Amniotic epithelial cell (primary cell): ENCODE measurements at regions not wholly inside any gene's neighbourhood (a gene's known extent, or its start where the extent isn't known, plus 50 kb on each side); places are given as distances from the start of the nearest gene placed in this dataset.
"Not testable (repeated sequence)": the region's sequence is repeated elsewhere in the genome, so short reads cannot be mapped to it uniquely, and the experiment has no call there.

ENCODE experiments used
- DNase-seq: peaks from one replicate; pipeline ENCODE4 v3.0.0-alpha.2; 2010; ENCODE audit warnings: low read depth

GRCh38 chr3:96483781-96484180 is 330.6 kb upstream of the EPHA6 start:
- DNase-seq = peak; percentile 18

DNA sequence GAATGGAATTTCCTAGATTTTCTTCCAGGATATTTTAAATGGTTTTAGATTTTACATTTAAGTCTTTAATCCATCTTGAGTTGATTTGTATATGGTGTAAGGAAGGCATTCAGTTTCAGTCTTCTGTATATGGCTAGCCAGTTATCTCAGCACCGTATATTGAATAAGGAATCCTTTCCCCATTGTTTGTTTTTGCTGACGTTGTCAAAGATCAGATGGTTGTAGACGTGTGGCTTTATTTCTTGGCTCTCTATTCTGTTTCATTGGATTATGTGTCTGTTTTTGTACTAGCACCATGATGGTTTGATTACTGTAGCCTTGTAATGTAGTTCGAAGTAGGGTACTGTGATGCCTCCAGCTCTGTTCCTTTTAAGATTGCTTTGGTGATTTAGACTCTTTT is 325.7 kb upstream of the EPHA6 start:
- DNase-seq = no peak

GRCh38 chr3:96491023-96491422 is 323.4 kb upstream of the EPHA6 start:
- DNase-seq = no peak

- no peak for DNase-seq
Observed at GRCh38 chr3:96491868-96492267, 322.5 kb upstream of the EPHA6 start.

DNA sequence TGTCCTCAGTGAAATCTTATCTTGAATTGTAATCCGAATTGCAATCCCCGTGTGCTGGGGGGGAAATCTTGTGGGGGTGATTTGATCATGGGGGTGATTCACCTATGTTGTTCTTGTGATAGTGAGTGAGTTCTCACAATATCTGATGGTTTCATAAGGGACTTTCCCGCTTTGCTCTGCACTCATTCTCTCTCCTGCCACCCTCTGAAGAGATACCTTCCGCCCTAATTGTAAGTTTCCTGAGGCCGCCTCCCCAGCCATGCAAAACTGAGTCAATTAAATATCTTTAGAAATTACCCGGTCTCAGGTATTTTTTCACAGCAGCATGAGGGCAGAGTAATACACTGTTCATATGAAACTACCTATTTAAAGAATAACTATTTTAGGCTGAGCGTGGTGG is 304.1 kb upstream of the EPHA6 start:
- DNase-seq = peak; percentile 3

GRCh38 chr3:96537165-96537564 is 277.2 kb upstream of the EPHA6 start:
- no peak for DNase-seq

- no peak for DNase-seq
Observed at GRCh38 chr3:96538186-96538585, 276.2 kb upstream of the EPHA6 start.

DNA sequence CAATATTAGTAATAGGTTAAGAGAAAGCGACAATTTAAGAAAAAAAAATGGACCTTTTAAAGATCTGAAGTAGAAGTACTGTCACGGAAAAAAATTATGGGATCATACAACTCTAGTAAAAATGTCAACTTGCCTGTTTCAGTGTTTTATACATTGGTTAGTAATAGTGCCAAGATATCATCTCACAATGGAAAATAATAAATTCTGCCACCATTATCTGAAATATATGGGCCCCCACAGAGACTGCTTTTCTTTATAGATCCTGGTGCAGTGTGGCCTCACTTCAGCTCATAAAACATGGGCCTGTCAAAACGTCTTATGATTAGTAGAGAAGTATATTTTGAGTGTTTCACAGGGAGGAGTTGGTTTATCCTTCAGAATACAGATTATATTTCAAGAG is 266.3 kb upstream of the EPHA6 start:
- no peak for DNase-seq

GRCh38 chr3:96576935-96577334 is 237.5 kb upstream of the EPHA6 start:
- no peak for DNase-seq

DNA sequence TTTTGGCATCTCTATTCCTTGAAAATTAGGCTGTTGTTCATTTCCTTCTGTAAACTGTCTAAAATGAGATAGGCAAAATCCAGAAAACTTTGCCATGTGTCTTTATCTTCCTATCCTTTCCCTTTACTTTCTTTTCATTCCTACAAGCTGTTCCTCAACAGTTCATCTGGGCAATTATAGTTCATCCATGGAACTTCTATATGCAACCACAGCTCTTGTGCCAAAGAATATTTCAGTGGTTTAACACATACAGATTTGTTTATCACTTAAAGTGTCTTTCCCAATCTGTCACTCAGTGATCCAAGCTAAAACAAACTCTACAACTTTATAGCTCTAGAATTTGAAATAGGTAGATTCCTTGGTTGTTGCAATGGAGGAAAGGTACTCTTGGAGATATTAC is 230.3 kb upstream of the EPHA6 start:
- DNase-seq = no peak

DNA sequence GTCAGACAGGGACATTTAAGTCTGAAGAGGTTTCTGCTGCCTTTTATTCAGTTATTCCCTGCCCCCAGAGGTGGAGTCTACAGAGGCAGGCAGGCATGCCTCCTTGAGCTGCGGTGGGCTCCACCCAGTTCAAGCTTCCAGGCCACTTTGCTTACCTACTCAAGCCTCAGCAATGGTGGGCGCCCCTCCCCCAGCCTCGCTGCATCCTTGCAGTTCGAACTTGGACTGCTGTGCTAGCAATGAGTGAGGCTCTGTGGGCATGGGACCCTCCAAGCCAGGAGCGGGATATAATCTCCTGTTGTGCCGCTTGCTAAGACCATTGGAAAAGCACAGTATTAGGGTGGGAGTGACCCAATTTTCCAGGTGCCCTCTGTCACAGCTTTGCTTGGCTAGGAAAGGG is 207.5 kb upstream of the EPHA6 start:
- not testable (repeated sequence) for DNase-seq

DNA sequence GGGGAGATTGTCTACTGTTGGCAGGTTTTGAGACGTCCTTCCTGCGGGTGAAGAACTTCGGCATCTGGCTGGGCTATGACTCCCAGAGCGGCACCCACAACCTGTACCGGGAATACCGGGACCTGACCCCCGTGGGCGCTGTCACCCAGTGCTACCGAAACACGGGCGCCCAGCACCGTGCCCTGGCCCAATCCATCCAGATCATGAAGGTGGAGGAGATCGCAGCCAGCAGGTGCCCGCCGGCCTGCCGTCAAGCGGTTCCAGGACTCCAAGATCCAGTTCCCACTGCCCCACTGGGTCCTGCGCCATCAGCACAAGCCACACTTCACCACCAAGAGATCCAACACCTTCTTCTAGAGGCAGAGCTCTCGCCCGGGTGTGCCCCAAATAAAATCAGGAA is 194.9 kb upstream of the EPHA6 start:
- no peak for DNase-seq

DNA sequence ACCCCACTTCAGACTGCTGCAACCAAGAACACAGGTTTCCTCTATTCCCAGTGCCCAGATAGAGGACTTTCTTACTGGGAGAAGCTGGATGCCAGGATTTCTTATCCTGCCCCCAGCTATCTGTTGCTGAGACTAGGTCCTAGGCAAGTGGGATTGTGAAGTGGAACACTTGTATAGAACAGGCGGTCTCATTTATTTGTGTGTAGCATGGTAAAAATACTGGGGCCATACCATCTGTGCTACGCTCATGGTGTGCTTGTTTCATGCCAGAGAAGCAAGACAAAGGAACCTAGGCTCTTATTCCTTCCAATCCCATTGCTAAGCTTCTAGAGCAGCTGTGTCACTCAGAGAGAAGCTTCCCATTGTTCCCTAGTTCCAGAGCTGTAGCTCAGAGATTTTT is 191.5 kb upstream of the EPHA6 start:
- no peak for DNase-seq

DNA sequence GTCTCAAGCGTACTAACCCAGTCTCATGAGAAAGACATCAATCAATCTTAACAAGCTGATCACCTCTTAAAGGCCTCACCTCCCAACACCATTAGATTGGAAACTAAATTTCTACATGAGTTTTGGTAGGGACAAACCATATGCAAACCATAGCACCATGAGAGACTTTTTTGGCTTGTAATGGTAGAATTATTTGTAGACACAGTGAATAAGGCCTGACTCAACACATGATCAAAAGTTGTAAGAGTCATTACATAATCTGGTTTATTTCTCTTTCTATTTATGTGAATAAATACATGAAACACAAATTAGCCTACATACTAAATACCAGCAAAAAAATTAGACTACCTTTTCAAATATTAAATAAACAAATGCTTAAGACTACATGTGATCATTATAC is 183.3 kb upstream of the EPHA6 start:
- no peak for DNase-seq

GRCh38 chr3:96646596-96646995 is 167.8 kb upstream of the EPHA6 start:
- no peak for DNase-seq

DNA sequence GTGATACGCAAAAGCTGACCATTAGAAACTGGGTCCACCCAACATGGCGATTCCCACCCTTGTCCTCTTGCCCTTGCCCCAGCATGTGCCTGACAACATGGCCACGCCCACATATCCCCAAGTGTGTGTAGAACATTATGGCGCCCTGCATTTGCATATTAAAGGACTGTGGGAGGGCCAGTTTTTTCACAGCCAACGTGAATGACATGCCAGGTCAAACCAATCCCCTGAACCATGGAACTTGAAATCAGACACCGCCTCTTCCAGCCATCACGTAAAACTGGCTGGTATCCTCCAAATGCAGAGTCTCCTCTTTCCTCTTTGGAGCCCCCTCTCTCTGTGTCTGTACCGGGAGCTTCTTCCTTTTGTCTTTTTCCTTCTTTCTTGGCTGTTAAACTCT is 156.7 kb upstream of the EPHA6 start:
- DNase-seq = no peak

GRCh38 chr3:96671861-96672595 is 142.4 kb upstream of the EPHA6 start:
- peak; percentile 2 for DNase-seq

DNA sequence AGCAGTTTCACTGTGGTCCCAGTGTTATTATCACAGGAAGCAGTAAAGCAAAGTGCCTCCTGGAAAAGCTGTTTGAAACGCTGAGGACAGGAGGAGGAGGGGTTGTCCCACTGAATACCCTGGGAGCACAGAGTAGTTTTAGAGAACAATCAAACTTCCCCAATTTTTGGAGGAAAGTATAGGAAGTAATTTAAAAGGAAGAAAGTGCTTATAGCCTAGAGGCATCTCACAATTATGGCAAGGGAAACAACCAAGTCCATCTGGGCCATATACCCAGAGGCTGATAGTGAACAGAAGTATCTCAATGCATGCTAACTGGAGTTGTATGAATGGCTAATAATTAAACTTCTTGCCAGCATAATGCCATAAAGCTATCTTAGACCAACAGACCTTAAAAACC is 137.2 kb upstream of the EPHA6 start:
- no peak for DNase-seq

- DNase-seq = no peak
Observed at GRCh38 chr3:96678325-96678724, 136.1 kb upstream of the EPHA6 start.

DNA sequence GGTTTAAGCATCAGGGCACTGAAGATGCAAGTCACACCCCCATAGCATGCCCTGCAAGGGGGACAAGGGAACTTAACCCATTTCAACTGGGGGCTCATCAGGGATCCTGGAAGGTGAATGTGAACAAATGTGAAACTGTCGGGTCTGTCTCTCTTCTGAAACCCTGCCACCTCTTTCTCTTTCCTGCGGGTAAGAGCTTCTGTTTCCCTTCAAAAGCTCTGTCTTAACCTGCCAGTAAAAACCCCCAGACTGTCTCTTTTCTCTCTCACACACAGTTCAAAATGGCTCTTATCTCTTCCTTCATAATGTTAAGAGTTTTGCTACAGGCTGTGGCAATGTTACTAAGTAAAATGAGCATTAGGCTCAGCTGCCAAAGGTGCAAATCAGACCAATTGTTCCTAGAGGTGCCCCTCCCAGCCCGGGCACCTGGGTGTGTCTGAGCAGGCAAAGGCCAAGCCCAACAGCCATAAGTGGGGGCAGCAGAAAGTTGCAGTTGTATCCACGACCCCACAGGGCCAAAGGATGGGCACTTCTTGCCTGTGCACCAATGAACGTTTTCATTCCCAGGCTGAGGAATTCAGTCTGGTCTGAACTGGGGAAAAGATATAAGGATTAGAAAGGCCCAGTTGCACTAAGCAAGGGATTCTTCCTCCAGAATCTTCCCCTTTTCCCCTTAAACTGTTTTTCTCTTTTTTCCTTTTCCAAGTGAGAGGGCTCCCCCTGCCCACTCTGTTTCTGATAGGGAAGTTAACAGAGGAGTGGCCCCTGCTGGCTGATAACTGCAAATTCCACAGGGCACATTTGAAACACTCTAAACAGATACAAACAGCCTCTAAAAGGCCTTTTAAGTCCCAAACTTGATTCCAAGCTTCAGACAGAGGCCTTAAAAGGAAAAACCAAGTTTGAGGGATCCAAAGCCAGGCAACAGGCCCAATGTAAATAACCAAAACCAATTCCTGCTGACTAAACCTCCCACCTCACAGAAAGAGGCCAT is 113.8 kb upstream of the EPHA6 start:
- DNase-seq = peak; percentile 12

DNA sequence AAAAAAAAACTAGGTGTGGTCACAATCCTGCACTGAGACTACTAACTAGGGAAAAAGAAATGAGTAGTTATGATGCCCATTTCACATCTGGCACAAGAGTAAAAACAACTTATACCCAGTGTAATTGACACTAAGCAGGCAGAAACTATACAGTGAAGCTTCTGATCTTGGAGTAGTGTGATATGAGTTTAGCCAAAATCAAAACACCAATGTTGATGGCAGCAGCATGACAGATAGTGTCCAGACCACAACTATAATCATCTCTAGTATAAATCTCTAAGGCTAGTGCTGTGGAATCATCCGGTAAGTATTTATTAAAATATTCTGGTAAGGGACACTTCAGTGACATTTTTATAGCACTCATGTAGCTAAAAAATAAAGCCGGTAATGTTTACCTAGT is 108.5 kb upstream of the EPHA6 start:
- peak; percentile 15 for DNase-seq

- DNase-seq = peak; percentile 82
Observed at GRCh38 chr3:96706509-96706908, 107.9 kb upstream of the EPHA6 start.

DNA sequence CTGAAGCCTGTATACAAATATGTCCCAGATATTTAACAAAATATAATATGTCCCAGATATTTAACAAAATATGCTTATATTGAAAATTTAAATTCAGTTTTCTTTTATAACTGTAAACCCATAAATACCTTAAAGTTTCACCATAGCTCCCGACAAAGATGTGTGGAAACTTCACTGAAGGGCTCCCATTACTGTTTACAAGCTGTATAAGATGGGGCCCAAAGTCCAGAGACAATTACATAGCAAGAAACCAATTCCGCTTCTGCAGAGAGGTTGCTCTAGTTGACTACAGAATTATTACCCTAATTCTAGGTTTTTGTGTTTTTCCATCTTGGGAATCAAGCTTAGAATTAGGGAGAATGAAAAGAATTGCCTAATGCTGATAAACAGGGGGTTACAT is 102.6 kb upstream of the EPHA6 start:
- no peak for DNase-seq
